DND-41 (cell line): ENCODE measurements at regions not wholly inside any gene's neighbourhood (a gene's known extent, or its start where the extent isn't known, plus 50 kb on each side); places are given as distances from the start of the nearest gene placed in this dataset.

Experiments used
- EZH2 ChIP-seq: IDR thresholded peaks from 3 replicates; pipeline ENCODE4 v1.6.1; 2012; ENCODE audit warnings: borderline replicate concordance, low read depth, mild to moderate bottlenecking, moderate library complexity, low read length, inconsistent platforms; ENCODE audit not compliant: severe bottlenecking
- TF ChIP-seq, protein P1 (sequence below): IDR thresholded peaks from 2 replicates; pipeline ENCODE4 v1.5.1; 2012; ENCODE audit warnings: borderline replicate concordance, low read length, moderate library complexity, mild to moderate bottlenecking; ENCODE audit not compliant: poor library complexity, severe bottlenecking; ENCODE audit errors: extremely low read depth

GRCh38 chr13:26463296-26463695, 94.2 kb upstream of the WASF3 start:
- TF ChIP-seq, protein P1, sequence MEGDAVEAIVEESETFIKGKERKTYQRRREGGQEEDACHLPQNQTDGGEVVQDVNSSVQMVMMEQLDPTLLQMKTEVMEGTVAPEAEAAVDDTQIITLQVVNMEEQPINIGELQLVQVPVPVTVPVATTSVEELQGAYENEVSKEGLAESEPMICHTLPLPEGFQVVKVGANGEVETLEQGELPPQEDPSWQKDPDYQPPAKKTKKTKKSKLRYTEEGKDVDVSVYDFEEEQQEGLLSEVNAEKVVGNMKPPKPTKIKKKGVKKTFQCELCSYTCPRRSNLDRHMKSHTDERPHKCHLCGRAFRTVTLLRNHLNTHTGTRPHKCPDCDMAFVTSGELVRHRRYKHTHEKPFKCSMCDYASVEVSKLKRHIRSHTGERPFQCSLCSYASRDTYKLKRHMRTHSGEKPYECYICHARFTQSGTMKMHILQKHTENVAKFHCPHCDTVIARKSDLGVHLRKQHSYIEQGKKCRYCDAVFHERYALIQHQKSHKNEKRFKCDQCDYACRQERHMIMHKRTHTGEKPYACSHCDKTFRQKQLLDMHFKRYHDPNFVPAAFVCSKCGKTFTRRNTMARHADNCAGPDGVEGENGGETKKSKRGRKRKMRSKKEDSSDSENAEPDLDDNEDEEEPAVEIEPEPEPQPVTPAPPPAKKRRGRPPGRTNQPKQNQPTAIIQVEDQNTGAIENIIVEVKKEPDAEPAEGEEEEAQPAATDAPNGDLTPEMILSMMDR, result no peak
- no peak for TF ChIP-seq EZH2
